ENCODE measurements at regions not wholly inside any gene's neighbourhood (a gene's known extent, or its start where the extent isn't known, plus 50 kb on each side); places are given as distances from the start of the nearest gene placed in this dataset.
"Not testable (repeated sequence)": the region's sequence is repeated elsewhere in the genome, so short reads cannot be mapped to it uniquely, and the experiment has no call there.

DNA sequence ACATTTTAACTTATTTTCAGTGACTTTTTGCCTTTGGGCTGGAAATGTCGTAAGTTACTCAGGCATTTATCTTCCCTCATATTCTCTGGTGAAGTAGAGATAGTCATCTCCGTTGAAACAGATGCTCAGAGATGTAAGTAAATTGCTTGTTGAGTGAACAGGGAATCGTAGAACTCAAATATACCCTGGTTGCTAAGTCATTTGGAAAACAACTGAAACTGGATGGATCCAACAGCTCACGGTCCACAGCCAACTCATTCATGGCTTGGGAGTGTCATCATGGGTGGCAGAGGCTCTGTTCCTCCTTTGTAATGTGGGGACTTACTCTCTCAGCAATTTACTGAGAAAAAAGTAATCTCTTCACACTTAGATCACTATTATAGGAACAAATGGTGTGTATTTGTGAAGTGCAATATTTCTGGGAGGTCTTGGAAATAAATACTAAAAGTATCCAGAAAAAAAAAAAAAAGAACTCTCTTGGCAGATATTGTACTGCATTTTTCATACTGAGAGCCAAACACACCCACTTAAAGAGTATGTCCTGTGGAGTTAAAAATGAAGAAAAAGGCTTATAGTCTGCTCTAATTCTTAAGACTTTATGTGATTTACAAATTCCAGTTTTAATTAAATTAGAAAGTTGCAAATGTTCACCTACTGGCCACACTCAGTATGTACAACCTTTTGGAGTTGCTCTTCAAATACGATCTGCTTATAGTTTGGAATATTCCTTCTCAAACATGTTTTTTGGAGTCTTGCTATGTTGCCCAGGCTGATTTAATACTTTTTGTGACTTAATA lies 107.4 kb downstream of the LEPR start:
- no peak for DNase-seq

GRCh38 chr1:65531972-65532570 lies 111.6 kb downstream of the LEPR start:
- no peak for DNase-seq

GRCh38 chr1:65535981-65536380 lies 115.5 kb downstream of the LEPR start:
- no peak for DNase-seq

DNA sequence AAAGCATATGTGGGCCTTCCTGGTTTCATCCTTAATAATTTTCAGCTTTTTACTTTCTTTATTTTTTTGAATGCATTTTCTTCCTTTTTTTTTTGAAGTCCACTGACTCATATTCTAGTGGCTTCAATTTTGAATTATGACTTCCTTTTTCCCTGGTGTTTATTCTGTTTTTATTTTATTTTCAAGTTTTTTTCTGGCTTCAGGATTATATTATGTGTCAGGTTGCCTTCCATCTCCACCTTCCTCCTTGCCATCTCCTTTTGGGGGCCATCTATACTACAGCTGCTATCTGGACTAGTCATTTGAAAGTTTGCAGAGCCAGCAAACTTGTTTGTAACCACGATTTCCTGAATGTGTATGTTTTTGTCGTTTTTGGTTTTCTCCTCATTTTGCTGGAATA lies 117.6 kb downstream of the LEPR start:
- peak; percentile 37 for DNase-seq

DNA sequence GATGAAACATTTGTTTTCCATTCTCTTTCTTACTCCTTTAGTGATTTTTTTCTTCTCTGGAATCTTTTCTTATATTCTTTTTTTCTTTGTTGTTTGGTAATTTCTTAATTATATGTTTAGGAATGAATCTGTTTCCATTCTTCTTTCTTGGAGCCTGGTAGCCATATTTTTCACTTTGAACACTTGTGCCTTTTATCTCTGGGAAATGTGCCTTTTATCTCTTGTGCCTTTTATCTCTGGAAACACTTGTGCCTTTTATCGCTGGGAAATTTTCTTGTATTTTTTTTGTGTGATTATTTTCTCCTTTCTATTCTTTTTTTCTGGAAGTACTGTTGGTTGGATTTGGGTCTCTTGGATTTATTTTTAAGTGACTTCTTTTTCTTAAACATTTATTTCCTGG lies 118.2 kb downstream of the LEPR start:
- no peak for DNase-seq

DNA sequence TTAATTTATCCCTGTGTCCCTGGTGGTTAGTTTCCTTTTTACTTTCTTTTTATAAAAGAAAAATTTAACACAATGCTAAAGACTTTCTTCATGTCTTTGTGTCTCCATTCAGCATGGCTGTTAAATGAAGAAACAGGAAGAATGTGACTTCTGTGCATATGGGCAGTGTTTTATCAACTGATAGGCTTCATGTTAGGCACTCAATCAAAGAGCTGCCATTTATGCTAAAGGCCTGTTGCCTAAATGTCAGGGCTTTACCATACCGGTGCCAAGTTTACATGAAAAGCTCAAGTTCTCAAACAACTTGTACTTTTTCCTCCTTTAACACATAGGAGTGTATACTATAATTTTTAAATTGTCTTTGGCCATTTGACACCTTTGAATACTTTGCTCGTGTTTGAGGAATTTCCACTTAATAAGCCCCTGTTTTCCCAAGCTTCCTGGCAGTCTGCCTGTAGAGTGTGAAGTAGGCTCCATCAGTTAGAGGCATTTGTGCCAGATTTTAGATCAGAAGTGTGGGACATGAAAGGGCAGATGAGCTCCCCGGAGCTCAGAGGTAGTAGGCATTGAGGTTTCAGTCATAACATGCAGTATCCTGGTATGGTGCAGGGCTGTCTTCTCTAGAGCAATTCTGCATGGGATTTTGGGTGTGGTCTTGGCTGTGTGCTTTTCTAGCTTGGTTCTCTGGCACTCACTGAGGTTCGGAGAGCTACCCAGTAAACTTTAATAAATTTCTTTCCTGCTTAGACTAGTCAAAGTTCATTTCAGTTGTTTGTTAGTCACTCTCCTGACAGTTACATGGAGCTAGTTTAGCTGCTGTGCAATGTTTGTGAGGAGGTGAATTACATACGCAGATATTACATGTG lies 119.0 kb downstream of the LEPR start:
- no peak for DNase-seq

DNA sequence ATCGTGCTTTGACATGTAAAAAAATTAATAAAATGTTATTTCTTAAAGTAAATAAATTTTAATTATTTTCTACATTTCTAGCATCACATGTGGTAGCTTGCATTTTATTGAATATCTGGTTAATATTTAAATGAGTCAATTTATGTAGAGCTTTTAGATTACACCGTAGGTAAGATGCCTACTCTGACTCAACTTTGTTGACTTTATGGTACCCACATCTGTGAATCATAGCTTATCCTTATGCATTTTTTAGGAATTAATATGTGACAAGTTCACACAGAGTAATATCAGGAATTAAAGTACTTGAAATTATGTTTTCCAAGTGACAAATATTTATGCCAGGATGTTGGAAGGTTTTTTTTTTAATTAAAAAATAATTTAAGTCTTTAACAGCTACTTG lies 120.7 kb downstream of the LEPR start:
- no peak for DNase-seq

DNA sequence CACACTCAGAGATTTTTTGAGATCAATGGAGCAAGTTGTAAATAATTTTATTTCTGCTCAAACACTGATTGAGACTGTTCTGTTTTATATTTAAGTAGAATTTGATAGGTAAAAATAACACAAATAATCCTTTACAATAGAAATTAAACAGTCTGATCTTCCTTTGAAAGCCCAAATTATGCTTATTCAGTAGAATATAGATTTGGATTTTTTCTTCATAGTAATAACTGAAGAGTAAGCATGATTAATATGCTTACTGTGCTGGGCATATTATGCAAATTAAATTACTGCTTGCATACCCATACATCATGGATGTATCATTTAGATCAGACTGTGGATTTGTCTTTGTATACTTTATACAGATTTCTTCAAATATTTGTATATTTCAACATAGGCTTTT lies 121.4 kb downstream of the LEPR start:
- no peak for DNase-seq

- DNase-seq = not testable (repeated sequence)
Observed at GRCh38 chr1:65542592-65542991, 122.1 kb downstream of the LEPR start.

GRCh38 chr1:65550306-65551010 lies 130.0 kb downstream of the LEPR start:
- not testable (repeated sequence) for DNase-seq

DNA sequence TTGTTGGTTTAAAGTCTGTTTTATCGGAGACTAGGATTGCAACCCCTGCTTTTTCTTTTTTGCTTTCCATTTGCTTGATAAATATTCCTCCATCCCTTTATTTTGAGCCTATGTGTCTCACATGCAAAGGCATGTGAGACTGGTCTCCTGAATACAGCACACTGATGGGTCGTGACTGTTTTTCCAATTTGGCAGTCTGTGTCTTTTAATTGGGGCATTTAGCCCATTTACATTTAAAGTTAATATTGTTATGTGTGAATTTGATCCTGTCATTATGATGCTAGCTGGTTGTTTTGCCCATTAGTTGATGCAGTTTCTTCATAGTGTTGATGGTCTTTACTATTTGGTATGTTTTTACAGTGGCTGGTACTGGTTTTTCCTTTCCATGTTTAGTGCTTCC lies 132.0 kb downstream of the LEPR start:
- not testable (repeated sequence) for DNase-seq

DNA sequence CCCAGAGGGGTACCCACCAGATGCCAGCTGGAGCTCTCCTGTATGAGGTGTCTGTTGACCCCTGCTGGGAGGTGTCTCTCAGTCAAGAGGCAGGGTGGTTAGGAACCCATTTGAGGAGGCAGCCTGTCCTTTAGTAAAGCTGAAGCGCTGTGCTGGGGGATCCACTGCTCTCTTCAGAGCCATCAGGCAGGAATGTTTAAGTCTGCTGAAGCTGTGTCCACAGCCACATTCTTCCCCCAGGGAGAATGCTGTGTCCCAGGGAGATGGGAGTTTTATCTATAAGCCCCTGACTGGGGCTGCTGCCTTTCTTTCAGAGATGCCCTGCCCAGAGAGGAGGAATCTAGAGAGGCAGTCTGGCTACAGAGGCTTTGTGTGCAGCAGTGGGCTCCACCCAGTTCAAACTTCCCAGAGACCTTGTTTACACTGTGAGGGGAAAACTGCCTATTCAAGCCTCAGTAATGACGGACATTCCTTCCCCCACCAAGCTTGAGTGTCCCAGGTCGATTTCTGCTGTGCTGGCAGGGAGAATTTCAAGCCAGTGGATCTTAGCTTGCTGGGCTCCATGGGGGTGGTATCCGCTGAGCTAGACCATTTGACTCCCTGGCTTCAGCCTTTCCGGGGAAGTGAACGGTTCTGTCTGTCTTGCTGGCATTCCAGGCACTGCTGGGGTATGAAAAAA lies 133.8 kb downstream of the LEPR start:
- DNase-seq = not testable (repeated sequence)

- DNase-seq = no peak
Observed at GRCh38 chr1:65554829-65555228, 134.4 kb downstream of the LEPR start.

DNA sequence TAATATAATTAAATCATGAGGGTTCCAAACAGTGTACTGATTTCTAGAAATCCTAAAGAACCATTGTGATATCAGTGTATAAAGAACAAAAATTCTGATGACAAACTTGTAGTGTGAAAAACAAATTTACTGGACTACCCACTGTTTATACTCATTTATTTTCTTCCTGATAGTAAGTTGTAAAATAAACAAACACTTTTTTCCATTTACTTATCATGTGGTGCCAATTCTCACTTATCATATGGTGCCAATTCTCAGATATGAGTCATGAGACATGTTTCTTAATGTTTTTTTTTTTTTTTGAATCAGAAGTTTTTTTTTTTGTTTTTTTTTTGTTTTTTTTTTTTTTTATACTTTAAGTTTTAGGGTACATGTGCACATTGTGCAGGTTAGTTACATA lies 137.7 kb downstream of the LEPR start:
- no peak for DNase-seq

GRCh38 chr1:65564493-65564892 lies 144.0 kb downstream of the LEPR start:
- DNase-seq = no peak

DNA sequence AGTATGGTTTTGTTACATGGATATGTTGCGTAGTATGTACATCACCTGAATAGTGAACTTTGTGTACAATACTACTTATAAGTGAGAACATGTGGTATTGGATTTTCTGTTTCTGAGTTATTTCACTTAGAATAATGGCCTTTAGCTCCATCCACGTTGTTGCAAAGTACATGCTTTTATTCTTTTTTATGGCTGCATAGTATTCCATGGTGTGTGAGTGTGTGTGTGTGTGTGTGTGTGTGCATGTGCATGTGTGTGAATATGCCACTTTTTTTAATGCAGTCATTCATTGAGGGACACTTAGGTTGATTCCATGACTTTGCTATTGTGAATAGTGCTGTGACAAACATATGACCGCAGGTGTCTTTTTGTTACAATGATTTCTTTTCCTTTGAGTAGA lies 147.8 kb downstream of the LEPR start:
- DNase-seq = no peak

DNA sequence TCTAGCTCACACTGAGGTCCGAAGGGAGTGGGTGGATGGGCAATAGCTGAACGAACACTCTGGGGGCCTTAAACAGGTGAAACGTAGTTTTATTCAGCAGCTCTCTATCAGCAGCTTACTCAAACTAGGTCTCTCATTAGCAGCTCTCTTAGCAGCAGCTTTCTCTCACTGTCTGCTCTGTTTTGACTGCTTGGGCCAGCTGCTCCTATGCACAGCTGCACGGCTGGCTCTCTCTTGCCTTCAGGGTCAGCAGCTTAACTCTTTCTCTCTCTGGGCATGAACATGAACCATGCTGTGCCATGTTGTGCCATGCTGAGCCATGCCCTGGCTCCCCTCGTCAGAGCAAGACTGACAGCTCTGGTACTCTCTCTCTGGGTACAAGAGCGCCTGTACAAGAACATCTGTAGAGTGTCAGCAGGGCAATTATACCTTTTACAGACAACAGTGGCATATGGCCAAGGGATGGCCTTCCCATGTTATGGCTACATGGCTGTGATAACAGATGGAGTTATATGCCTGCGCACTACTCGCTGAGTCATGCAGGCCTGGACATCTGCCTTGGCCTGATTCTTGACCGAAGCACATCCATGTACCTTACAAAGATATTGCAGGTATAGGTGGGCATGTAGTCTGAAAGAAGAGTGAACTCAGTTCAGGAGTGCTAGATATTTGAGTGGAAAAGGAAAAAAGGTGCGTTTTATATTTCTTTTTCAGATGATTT lies 152.4 kb downstream of the LEPR start:
- no peak for DNase-seq

- no peak for DNase-seq
Observed at GRCh38 chr1:65577278-65577677, 156.8 kb downstream of the LEPR start.

GRCh38 chr1:65577982-65578381 lies 157.5 kb downstream of the LEPR start:
- DNase-seq = not testable (repeated sequence)

- DNase-seq = no peak
Observed at GRCh38 chr1:65581119-65581518, 160.7 kb downstream of the LEPR start.

GRCh38 chr1:65584399-65584798 lies 163.9 kb downstream of the LEPR start:
- DNase-seq = no peak

GRCh38 chr1:65590279-65590678 lies 169.8 kb downstream of the LEPR start:
- DNase-seq = no peak

Measured in inflammatory macrophage treated with lipopolysaccharide for 4 hours (primary cell).